Activated CD8-positive, alpha-beta memory T cell treated with anti-CD3 and anti-CD28 coated beads, Interleukin-2, amount 50 U/mL, for 24 hours (primary cell): ENCODE measurements at regions not wholly inside any gene's neighbourhood (a gene's known extent, or its start where the extent isn't known, plus 50 kb on each side); places are given as distances from the start of the nearest gene placed in this dataset.

Experiments
- DNase-seq: peaks from one replicate; pipeline ENCODE4 v3.0.0-alpha.2; 2020; ENCODE audit errors: extremely low read depth

- no peak for DNase-seq
Measured at GRCh38 chr10:128468462-128468861, 342.2 kb upstream of the MKI67 start.

GRCh38 chr10:128469515-128469914 lies 343.3 kb upstream of the MKI67 start:
- DNase-seq, result no peak

- no peak for DNase-seq
Measured at GRCh38 chr10:128470321-128470965, 344.2 kb upstream of the MKI67 start.

DNA sequence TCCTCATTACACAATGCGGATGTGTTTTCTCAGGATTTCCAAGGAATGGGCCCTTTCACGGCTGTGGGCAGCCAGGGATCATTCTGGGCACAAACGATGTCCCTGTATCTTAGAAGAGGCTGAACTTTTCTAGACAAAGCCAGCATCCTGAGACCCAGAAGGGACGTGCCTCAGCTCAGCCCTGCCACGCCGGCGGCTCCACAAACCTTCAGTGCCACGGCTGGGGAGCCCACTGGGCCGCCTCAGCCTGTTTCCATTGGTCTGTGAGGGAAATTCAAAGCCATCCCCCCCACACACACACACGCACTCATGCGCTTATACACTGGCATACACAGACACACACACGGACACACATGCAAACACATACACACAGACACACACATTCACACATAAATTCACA lies 344.9 kb upstream of the MKI67 start:
- DNase-seq, result no peak

GRCh38 chr10:128472196-128472595 lies 346.0 kb upstream of the MKI67 start:
- DNase-seq, result no peak

DNA sequence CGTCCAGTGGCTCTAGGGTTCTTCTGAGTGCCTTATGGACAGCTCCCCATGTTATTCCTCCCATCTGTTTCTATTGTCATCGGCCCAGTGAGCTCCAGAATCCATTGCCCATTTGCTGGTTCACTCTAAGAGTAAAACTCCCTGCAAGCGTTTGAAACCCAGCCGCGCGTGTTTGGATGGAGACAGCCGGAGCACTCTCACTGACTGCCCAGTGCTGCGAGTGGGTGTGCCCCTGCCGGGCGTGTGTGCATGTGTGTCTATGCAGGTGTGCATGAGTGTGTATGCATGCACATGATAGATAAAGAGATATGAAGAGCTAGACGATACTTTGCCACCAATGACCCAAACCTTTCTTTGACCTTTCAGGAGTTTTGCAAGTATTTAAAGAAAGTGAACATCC lies 347.2 kb upstream of the MKI67 start:
- DNase-seq, result no peak

GRCh38 chr10:128473911-128474310 lies 347.7 kb upstream of the MKI67 start:
- no peak for DNase-seq

DNA sequence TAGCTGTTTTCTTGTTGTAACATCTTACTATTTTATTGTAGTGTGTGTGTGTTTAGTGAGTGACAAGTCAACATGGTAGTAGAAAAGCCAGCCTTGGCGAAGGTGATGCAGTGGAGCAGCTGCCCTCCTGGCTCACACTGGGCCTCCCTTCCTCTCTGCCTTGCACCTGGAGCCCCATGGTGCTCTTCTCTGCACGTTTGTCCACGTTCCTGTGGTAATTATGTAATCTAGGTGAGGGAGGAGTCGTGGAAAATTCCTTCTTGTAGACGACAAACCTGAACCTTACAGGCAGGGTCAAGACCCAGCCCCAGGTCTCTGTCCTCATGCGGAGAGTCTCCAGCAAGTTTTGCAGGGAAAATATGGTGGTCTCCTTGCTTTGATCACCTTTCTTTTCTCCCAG lies 348.3 kb upstream of the MKI67 start:
- no peak for DNase-seq

DNA sequence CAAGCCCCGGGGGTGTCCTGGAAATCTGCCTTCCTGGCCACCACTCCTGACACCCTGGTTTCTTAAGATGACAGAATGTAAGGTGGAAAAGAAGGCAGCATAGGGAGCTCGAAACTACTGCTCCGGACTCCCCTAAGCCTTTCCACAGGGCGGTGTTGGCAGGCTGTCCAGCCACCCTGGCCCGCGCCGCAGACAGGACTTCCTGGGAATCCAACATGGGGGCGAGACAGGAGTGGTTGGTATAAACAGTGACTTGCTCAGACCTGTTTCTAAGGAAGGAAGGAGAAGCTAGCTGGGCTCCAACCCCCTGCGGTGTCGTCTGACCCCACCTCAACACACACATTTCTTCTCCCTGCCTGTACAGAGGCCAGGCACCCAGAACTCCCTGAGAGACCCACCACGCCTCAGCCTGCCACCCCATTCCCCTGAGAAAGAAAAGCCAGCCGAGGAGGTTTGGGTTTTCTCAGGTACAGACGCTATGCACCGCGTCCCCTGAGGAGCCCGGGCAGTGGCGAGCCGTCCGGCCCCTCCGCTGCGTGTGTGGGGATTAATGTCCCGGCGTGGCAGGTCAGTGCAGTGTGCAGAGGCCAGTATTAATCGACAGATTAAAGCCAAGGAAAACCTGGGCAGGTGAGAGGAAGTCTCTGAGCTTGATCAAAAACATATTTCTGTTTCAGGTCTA lies 349.6 kb upstream of the MKI67 start:
- no peak for DNase-seq

DNA sequence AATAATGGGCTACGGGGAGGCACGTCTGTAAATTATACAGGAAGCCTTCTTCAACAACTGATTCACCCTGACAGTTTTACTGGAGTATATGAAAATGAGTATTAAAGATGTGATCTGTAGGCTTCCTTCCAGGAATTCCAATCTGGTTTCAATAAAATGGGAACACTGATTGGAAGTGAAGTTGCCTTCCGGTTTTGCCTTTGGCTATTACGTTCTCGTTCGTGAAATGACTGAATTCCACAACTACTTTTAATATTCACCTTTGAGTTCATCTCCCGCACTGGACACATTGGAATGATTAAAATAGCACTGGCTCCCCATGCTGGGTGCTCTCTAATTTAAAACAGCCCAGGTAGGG lies 350.1 kb upstream of the MKI67 start:
- DNase-seq, result no peak

DNA sequence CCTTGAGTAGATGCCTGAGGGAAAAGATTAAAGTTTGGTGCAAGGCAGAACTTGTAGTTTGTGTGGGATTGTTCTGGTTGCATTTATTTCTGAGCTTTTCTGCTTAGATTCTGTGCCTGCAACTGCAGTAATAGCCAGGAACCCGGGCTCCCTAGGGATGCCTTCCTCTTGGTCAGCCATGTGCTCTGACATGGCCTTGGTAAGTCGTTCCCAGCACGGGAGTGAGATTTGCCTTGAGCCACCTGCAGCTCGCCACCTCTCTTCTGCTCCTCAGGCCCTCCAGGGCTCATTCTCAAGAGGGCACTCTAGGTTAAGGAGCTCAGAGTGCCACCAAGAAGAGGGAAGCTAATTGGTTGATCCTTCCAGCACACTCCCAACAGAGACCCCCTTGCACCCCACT lies 350.6 kb upstream of the MKI67 start:
- DNase-seq, result no peak

GRCh38 chr10:128480601-128481000 lies 354.4 kb upstream of the MKI67 start:
- DNase-seq, result no peak

- DNase-seq, result no peak
Measured at GRCh38 chr10:128481152-128481840, 355.1 kb upstream of the MKI67 start.

DNA sequence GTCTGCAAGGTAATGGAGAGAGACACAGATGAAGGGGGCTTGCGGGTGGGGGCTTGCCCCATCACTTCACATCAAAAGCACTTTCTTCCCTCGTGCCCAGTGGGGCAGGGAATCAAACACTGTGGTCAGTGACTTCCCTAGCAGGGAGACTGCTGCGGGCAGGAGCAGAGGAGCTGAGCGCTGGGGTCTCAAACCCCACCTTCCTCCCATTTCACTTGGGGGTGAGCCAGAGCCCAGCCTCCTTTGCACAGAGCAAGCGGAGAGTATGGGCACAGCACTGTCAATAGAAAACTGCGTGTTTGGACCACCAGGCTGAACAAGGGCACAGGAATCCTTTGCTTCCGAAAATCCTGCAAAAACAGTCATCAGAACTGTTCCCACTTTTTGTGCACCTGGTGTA lies 355.8 kb upstream of the MKI67 start:
- DNase-seq, result no peak

DNA sequence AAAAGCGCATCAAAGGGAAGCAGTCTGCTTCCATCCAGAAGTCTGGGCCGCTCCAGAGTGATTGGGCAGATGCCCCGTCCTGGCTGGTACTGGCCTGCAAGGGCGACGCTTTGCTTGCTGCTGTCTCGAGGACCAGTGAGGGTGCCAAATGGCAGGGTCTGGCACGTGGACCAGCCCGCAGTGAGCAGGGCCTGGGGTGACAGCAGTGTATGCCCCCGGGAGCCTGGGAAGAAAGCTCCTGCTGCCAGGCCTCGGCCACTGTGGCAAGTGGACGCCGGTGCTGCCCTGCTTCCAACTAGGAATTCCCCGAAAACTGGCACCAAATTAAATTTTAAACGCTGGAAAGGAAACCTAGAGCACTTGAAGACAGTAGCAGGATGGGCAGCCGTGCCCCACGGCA lies 357.0 kb upstream of the MKI67 start:
- DNase-seq, result no peak

DNA sequence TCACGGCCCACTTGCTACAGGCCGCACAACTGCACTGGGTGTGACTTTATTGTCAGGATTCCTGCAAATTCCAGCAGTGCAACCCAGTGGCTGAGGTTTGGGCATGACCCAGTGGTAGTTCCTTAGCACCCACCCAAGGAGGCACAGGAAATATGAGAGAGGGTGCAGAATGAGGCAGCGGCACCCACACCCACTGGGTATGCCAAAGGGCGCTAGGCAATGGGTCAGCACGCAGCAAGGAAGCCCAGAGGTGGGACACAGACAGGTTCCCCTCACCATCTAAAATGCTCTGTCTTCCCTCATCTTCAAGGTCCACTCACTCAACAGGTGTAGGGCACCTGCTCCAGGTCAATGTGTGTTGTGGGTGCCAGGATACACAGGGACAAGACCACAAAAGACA lies 357.8 kb upstream of the MKI67 start:
- DNase-seq, result no peak

- no peak for DNase-seq
Measured at GRCh38 chr10:128485701-128486235, 359.5 kb upstream of the MKI67 start.

DNA sequence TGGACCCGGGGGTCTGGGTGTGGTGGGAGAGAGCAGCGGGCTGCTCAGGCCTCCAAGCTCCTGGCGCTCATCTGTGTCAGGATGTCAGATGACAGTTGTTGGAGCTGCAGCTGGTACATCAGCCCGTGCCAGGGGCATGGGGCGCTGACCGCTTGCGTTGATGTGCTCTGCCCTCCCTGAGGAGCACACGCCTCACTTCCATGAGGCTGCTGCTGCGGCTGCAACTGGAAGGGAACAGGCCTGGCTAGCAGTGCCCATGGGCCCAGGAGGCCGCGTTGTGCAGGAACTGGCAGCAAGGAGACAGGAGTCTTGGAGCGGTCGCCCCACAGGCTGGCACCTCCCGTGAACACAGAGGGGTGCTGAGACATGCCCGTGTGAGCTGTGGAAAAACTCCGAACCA lies 361.3 kb upstream of the MKI67 start:
- DNase-seq, result no peak

- DNase-seq, result no peak
Measured at GRCh38 chr10:128489324-128490247, 363.4 kb upstream of the MKI67 start.

DNA sequence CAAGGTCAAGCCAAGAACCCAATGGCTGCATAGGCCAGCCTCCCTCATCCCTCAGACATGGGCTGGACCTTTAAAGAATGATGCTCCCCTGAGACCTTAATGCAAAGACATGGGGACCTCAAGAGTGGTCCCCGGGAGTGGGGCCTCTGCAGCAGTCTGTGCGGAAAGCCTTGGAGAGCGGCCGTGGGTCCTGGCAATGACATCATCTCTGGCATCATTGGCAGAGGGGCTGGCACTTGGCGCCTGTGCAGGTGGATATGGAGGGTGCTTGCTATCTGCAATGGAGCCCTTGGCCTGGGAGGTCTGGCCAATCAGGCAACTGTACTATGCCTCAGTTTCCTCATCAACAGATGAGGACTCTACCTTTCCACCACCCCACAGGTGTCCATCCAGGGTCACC lies 365.5 kb upstream of the MKI67 start:
- no peak for DNase-seq

- DNase-seq, result no peak
Measured at GRCh38 chr10:128493811-128494210, 367.6 kb upstream of the MKI67 start.

- DNase-seq, result no peak
Measured at GRCh38 chr10:128494665-128495064, 368.4 kb upstream of the MKI67 start.
